ENCODE measurements at regions not wholly inside any gene's neighbourhood (a gene's known extent, or its start where the extent isn't known, plus 50 kb on each side); places are given as distances from the start of the nearest gene placed in this dataset.

DNA sequence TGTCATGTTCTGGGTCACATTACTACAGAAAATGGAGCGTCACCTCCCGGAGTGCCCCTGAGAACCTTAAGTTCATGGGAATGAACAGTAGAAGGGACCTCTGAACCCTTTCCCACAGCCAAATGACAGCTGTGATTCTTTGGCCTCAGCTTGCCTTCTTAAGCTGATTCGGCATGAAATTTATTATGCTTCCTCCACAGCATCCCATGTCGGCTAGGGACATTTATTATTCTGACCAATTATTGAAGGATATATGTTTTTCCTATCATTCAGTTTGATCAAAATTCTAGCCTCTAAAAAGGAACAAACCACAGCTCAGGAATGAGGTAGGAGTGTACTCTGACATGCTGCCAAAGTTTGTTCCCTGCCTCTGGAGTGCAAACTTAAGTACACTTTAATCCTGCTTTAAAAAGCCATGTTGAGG, 440.6 kb downstream of the CETN3 start:
- H2BK20ac ChIP-seq (ENCODE audit: low read length): no peak overlapping the region
- no peak overlapping the region for H3K9ac ChIP-seq (replicated peaks in 1 of 4; ENCODE audit: extremely low read depth in 1 of 4, low read depth in 3 of 4, low read length in 3 of 4)
- H2AFZ ChIP-seq (ENCODE audit: low read length): no peak overlapping the region
- no peak overlapping the region for H2AK5ac ChIP-seq (ENCODE audit: low read depth, low read length)
- H3K4me2 ChIP-seq (ENCODE audit: insufficient read depth in 1 of 2, low read depth in 2 of 2, low read length in 2 of 2): no peak overlapping the region
- no peak overlapping the region for H3K4me3 ChIP-seq (ENCODE audit: extremely low read depth in 1 of 4, insufficient read depth in 2 of 4, low read depth in 3 of 4, low read length in 4 of 4)
- H2BK15ac ChIP-seq (ENCODE audit: low read length): no peak overlapping the region
- no peak overlapping the region for H3K23ac ChIP-seq (ENCODE audit: insufficient read length)
- ChIA-PET POLR2A (ENCODE audit: partially characterized antibody) (no interaction called here), CTCF (ENCODE audit: partially characterized antibody) (interaction anchor here (0.6 kb wide), 1 partner anchor 147 kb away, joined by 3 read pairs; no protein-coding TSS in a partner anchor)
- H4K5ac ChIP-seq (ENCODE audit: insufficient read length, low read depth, low read length): no peak overlapping the region
- no peak overlapping the region for H3K14ac ChIP-seq (ENCODE audit: insufficient read length)
- H3K79me1 ChIP-seq (ENCODE audit: low read depth, low read length): no peaks in the 10 kb centered on the region
- H3K79me2 ChIP-seq (ENCODE audit: control insufficient read depth in 1 of 2, insufficient read depth in 2 of 2, low read length in 2 of 2): no peaks in the 10 kb centered on the region
- H4K20me1 ChIP-seq (replicated peaks in 1 of 2; ENCODE audit: control insufficient read depth in 1 of 2, insufficient read depth in 2 of 2, low read length in 2 of 2): no peaks in the 10 kb centered on the region
- no peak overlapping the region for H2BK12ac ChIP-seq (ENCODE audit: low read depth, low read length)
- no peak overlapping the region for H2BK120ac ChIP-seq (replicated peaks; ENCODE audit: low read depth, low read length)
- H3K23me2 ChIP-seq (ENCODE audit: low read depth, low read length): no peaks in the 10 kb centered on the region
- no peak overlapping the region for H4K8ac ChIP-seq (ENCODE audit: extremely low read depth, insufficient read depth, low read length)
- H3K4ac ChIP-seq (replicated peaks; ENCODE audit: insufficient read length, low read depth, low read length): no peak overlapping the region
- no peak overlapping the region for H3K27ac ChIP-seq (ENCODE audit: low read depth, low read length)
- H4K91ac ChIP-seq (replicated peaks; ENCODE audit: insufficient read length, low read length): no peak overlapping the region
- DNase-seq (ENCODE audit: low read depth in 1 of 2, low spot score in 2 of 2): no peak
- 96% methylated on average over 4 of the region's 4 CpGs; no CpG with 5 or more reads in 1 of the 2 experiments for WGBS, 2 experiments (ENCODE audit: extremely low coverage in 1 of 2, insufficient coverage in 1 of 2, insufficient read length in 1 of 2, insufficient replicate concordance in 2 of 2, low coverage in 1 of 2, low lambda C conversion rate in 2 of 2, missing lambda C conversion rate in 1 of 2)
- H3K36me3 ChIP-seq (ENCODE audit: control insufficient read depth in 2 of 4, insufficient read depth in 4 of 4, low read length in 3 of 4): no peaks in the 10 kb centered on the region
- H3K56ac ChIP-seq (replicated peaks; ENCODE audit: insufficient read length, low read depth, low read length): no peak overlapping the region
- no peak overlapping the region for H2BK5ac ChIP-seq (ENCODE audit: low read depth, low read length)
- no peak overlapping the region for H3K18ac ChIP-seq (ENCODE audit: extremely low read depth, low read length)
- no peaks in the 10 kb centered on the region for H3K27me3 ChIP-seq (replicated peaks in 1 of 4; ENCODE audit: control insufficient read depth in 3 of 4, extremely low read depth in 1 of 4, insufficient read depth in 3 of 4, low read length in 3 of 4)
- FAIRE-seq: no peak
- no peaks in the 10 kb centered on the region for H3K4me1 ChIP-seq (replicated peaks in 1 of 4; ENCODE audit: control insufficient read depth in 3 of 4, insufficient read depth in 4 of 4, low read length in 3 of 4)
- no peaks in the 10 kb centered on the region for H3K9me3 ChIP-seq (ENCODE audit: insufficient read depth in 2 of 2, low read depth in 1 of 2, low read length in 1 of 2)
- TF ChIP-seq EZH2 (IDR thresholded peaks at IDR 0.05; ENCODE audit: low read depth, low read length, severe bottlenecking): no peak
- TF ChIP-seq, protein P1, sequence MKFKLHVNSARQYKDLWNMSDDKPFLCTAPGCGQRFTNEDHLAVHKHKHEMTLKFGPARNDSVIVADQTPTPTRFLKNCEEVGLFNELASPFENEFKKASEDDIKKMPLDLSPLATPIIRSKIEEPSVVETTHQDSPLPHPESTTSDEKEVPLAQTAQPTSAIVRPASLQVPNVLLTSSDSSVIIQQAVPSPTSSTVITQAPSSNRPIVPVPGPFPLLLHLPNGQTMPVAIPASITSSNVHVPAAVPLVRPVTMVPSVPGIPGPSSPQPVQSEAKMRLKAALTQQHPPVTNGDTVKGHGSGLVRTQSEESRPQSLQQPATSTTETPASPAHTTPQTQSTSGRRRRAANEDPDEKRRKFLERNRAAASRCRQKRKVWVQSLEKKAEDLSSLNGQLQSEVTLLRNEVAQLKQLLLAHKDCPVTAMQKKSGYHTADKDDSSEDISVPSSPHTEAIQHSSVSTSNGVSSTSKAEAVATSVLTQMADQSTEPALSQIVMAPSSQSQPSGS (IDR thresholded peaks at IDR 0.05; ENCODE audit: low read length): no peak
- no peak for TF ChIP-seq CREB1 (IDR thresholded peaks at IDR 0.05)
- no peak for TF ChIP-seq SP4 (IDR thresholded peaks at IDR 0.05; ENCODE audit: low read length)
- TF ChIP-seq HDAC2 (IDR thresholded peaks at IDR 0.05; ENCODE audit: borderline replicate concordance in 1 of 2, low read depth in 2 of 2, low read length in 2 of 2): no peak
- no peak for TF ChIP-seq MAFK (IDR thresholded peaks at IDR 0.05; ENCODE audit: low read depth, low read length)
- no peak for TF ChIP-seq SP1 (IDR thresholded peaks at IDR 0.05; ENCODE audit: low read depth, low read length)
- no peak for TF ChIP-seq GABPA (IDR thresholded peaks at IDR 0.05; ENCODE audit: borderline replicate concordance, insufficient read depth, low read length)
- TF ChIP-seq YY1 (IDR thresholded peaks at IDR 0.05; ENCODE audit: low read depth, low read length): no peak
- no peak for TF ChIP-seq SP2 (IDR thresholded peaks at IDR 0.05; ENCODE audit: low read length)
- TF ChIP-seq CBX8 (IDR thresholded peaks at IDR 0.05; ENCODE audit: borderline replicate concordance, low read depth, low read length): no peak
- TF ChIP-seq KDM4A (IDR thresholded peaks at IDR 0.05; ENCODE audit: low read depth, low read length, severe bottlenecking): no peak
- no peak for TF ChIP-seq RAD21 (IDR thresholded peaks at IDR 0.05 in 1 of 2, conservative IDR thresholded peaks at IDR 0.05 in 1 of 2; ENCODE audit: low read depth in 2 of 2, low read length in 2 of 2)
- no peak for TF ChIP-seq CHD2 (IDR thresholded peaks at IDR 0.05; ENCODE audit: low read length)
